GM10266 (cell line): ENCODE measurements at regions not wholly inside any gene's neighbourhood (a gene's known extent, or its start where the extent isn't known, plus 50 kb on each side); places are given as distances from the start of the nearest gene placed in this dataset.

Source experiments
- DNase-seq: peaks from one replicate; pipeline ENCODE4 v3.0.0; 2012; ENCODE audit errors: extremely low spot score
- TF ChIP-seq, protein P1 (sequence below): IDR thresholded peaks from 2 replicates; pipeline ENCODE4 v1.5.1; 2012; ENCODE audit warnings: mild to moderate bottlenecking, low read depth; ENCODE audit not compliant: control insufficient read depth, insufficient read depth; ENCODE audit errors: missing control alignments

- TF ChIP-seq, protein P1, sequence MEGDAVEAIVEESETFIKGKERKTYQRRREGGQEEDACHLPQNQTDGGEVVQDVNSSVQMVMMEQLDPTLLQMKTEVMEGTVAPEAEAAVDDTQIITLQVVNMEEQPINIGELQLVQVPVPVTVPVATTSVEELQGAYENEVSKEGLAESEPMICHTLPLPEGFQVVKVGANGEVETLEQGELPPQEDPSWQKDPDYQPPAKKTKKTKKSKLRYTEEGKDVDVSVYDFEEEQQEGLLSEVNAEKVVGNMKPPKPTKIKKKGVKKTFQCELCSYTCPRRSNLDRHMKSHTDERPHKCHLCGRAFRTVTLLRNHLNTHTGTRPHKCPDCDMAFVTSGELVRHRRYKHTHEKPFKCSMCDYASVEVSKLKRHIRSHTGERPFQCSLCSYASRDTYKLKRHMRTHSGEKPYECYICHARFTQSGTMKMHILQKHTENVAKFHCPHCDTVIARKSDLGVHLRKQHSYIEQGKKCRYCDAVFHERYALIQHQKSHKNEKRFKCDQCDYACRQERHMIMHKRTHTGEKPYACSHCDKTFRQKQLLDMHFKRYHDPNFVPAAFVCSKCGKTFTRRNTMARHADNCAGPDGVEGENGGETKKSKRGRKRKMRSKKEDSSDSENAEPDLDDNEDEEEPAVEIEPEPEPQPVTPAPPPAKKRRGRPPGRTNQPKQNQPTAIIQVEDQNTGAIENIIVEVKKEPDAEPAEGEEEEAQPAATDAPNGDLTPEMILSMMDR = no peak
- no peak for DNase-seq
Observed at GRCh38 chr5:44495280-44495679, 106.1 kb upstream of the FGF10 start.

DNA sequence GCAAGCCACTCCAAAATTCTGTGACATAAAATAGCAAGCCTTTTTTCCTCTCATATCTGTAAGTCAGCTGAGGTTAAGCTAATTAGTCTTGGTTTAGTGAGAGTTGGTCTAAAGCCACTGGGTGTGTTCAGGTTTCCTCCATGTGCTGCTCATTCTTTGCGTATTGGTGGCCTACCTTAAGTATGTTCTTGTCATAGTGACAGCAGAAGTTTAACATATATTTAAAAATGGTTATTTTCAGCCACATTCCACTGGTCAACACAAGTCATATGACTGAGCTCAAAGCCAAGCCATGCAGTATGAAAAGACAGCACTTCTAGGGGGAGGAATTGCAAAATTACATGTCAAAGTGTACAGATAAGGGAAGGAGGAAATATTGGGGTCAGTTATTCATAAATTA, 100.5 kb upstream of the FGF10 start:
- DNase-seq = no peak
- TF ChIP-seq, protein P1 = no peak

- no peak for DNase-seq
- TF ChIP-seq, protein P1 = no peak
Observed at GRCh38 chr5:44486591-44486990, 97.4 kb upstream of the FGF10 start.

- no peak for DNase-seq
- TF ChIP-seq, protein P1 = no peak
Observed at GRCh38 chr5:44454002-44454401, 64.8 kb upstream of the FGF10 start.

- DNase-seq = no peak
- TF ChIP-seq, protein P1 = no peak
Observed at GRCh38 chr5:44446399-44446798, 57.2 kb upstream of the FGF10 start.

DNA sequence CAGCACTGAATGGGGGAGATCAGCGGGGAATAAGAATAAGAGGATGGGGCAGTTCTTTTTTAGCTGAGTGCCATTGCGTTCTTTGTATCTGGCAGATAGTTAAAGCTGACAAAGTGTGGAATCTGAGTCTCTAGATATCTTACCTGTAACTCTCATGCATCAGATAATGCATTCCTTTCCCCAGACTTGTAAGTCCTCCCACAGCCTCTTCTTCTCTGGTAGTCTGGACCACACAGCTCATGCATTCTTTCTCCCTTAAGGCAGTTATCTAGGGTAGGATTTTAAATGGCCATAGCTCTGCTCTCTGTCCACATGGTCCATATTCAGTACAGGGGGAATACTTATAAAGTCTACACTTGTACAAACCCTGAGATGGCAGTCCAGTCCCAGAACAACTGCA, 54.0 kb upstream of the FGF10 start:
- no peak for DNase-seq
- TF ChIP-seq, protein P1 = no peak

DNA sequence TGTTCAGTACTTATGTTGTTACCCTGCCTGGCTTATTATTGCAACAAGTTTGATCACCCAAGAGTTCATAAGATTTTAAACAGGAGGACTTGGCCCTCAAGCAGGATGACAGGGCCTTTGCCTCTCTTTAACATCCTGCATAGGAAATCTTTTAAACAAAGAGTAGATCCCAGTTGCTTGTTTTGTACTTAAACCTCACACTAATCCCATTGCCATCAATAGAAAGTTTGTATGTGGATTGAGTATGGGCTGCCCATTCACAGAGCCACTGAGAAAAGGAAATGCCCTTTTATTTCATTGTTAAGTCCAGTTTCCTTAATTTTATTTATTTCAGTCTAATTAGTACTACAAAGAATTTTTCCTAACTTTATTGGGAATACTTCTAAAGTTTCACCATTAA, 52.2 kb upstream of the FGF10 start:
- DNase-seq = no peak
- TF ChIP-seq, protein P1 = no peak
